H1 (cell line): ENCODE measurements at regions not wholly inside any gene's neighbourhood (a gene's known extent, or its start where the extent isn't known, plus 50 kb on each side); places are given as distances from the start of the nearest gene placed in this dataset.

Experiments
- CTCF ChIA-PET: fragments of 300-600 bp; sonication (Branson Sonifier 250); formaldehyde crosslinking; loops from one replicate; lab custom pipeline; 2021; ENCODE audit not compliant: partially characterized antibody; lab: Charles Lee
- POLR2A ChIA-PET: fragments of 300-600 bp; sonication (Branson Sonifier 250); formaldehyde crosslinking; loops from one replicate; lab custom pipeline; 2021; ENCODE audit warnings: inconsistent platforms; ENCODE audit not compliant: partially characterized antibody; lab: Charles Lee
- DNase-seq, 2 experiments: peaks; one replicate each; pipeline versions ENCODE4 v3.0.0 to v3.0.0-alpha.2; 2010 to 2022; ENCODE audit warnings: low spot score in 2 of 2, low read depth in 1 of 2, mixed read lengths in 1 of 2
- FAIRE-seq: peaks from 2 replicates; lab custom pipeline; 2011; peaks lifted over from hg19 to GRCh38; lab: Jason Lieb, UNC
- H2AFZ ChIP-seq: 2 replicates; pipeline ENCODE4 v1.8.1; 2012; ENCODE audit warnings: low read length, inconsistent platforms
- H2AK5ac ChIP-seq: 2 replicates; pipeline ENCODE4 v1.6.1; 2013; ENCODE audit warnings: low read depth, low read length
- H2BK120ac ChIP-seq: replicated peaks from 2 replicates; pipeline ENCODE3; 2013; ENCODE audit warnings: low read depth, low read length, inconsistent platforms
- H2BK12ac ChIP-seq: 2 replicates; pipeline ENCODE4 v1.6.1; 2013; ENCODE audit warnings: low read depth, low read length
- H2BK15ac ChIP-seq: 2 replicates; pipeline ENCODE4 v1.6.1; 2013; ENCODE audit warnings: low read length
- H2BK20ac ChIP-seq: 2 replicates; pipeline ENCODE4 v1.6.1; 2013; ENCODE audit warnings: low read length
- H2BK5ac ChIP-seq: 2 replicates; pipeline ENCODE4 v1.6.1; 2013; ENCODE audit warnings: low read depth, low read length
- H3K14ac ChIP-seq: 2 replicates; pipeline ENCODE4 v1.6.1; 2013; ENCODE audit warnings: inconsistent platforms; ENCODE audit not compliant: insufficient read length
- H3K18ac ChIP-seq: 2 replicates; pipeline ENCODE4 v1.6.1; 2013; ENCODE audit warnings: low read length; ENCODE audit errors: extremely low read depth
- H3K23ac ChIP-seq: 2 replicates; pipeline ENCODE4 v1.6.1; 2013; ENCODE audit warnings: inconsistent platforms; ENCODE audit not compliant: insufficient read length
- H3K23me2 ChIP-seq: 2 replicates; pipeline ENCODE4 v1.6.1; 2013; ENCODE audit warnings: low read depth, low read length
- H3K27ac ChIP-seq: 2 replicates; pipeline ENCODE4 v1.6.1; 2011; ENCODE audit warnings: low read depth, low read length, inconsistent platforms
- H3K27me3 ChIP-seq, 4 experiments: replicated peaks in 1 of 4; 1 replicate in 1 of 4; 2 replicates in 3 of 4; pipeline versions ENCODE4 v1.6.1 to v1.8.1; 2011 to 2013; ENCODE audit warnings: low read length in 3 of 4, mild to moderate bottlenecking in 3 of 4, inconsistent platforms in 2 of 4, mixed read lengths in 2 of 4, moderate library complexity in 1 of 4; ENCODE audit not compliant: control insufficient read depth in 3 of 4, insufficient read depth in 3 of 4; ENCODE audit errors: extremely low read depth in 1 of 4
- H3K36me3 ChIP-seq, 4 experiments: 2 replicates each; pipeline versions ENCODE4 v1.6.1 to v1.8.1; 2011 to 2013; ENCODE audit warnings: mild to moderate bottlenecking in 4 of 4, low read length in 3 of 4, moderate library complexity in 2 of 4, control low read depth in 1 of 4, inconsistent platforms in 1 of 4; ENCODE audit not compliant: insufficient read depth in 4 of 4, control insufficient read depth in 2 of 4
- H3K4ac ChIP-seq: replicated peaks from 2 replicates; pipeline ENCODE3; 2013; ENCODE audit warnings: low read length, low read depth, mixed read lengths, inconsistent platforms; ENCODE audit not compliant: insufficient read length
- H3K4me1 ChIP-seq, 4 experiments: replicated peaks in 1 of 4; 1 replicate in 1 of 4; 2 replicates in 3 of 4; pipeline versions ENCODE4 v1.6.1 to v1.8.1; 2011 to 2013; ENCODE audit warnings: low read length in 3 of 4, inconsistent platforms in 2 of 4, mixed read lengths in 1 of 4; ENCODE audit not compliant: insufficient read depth in 4 of 4, control insufficient read depth in 3 of 4
- H3K4me2 ChIP-seq, 2 experiments: 2 replicates each; pipeline versions ENCODE4 v1.6.1 to v1.8.1; 2011 to 2013; ENCODE audit warnings: low read depth in 2 of 2, low read length in 2 of 2, control low read depth in 1 of 2, inconsistent platforms in 1 of 2, mild to moderate bottlenecking in 1 of 2; ENCODE audit not compliant: insufficient read depth in 1 of 2
- H3K4me3 ChIP-seq, 4 experiments: fragments of 200-600, 300-600 bp in 1 of 4; sonication (generic), shearing (Covaris generic), sonication (Bioruptor Twin) in 1 of 4; 2 replicates each; pipeline versions ENCODE4 v1.5.1 to v1.8.1; 2011 to 2016; ENCODE audit warnings: low read length in 4 of 4, low read depth in 3 of 4, control low read depth in 2 of 4, inconsistent platforms in 2 of 4, mild to moderate bottlenecking in 2 of 4, mixed read lengths in 1 of 4, moderate library complexity in 1 of 4; ENCODE audit not compliant: insufficient read depth in 2 of 4; ENCODE audit errors: extremely low read depth in 1 of 4
- H3K56ac ChIP-seq: replicated peaks from 2 replicates; pipeline ENCODE3; 2013; ENCODE audit warnings: low read depth, mild to moderate bottlenecking, mixed read lengths, low read length, inconsistent platforms; ENCODE audit not compliant: insufficient read length
- H3K79me1 ChIP-seq: 2 replicates; pipeline ENCODE4 v1.6.1; 2013; ENCODE audit warnings: low read depth, low read length, control low read depth
- H3K79me2 ChIP-seq, 2 experiments: 2 replicates each; pipeline versions ENCODE4 v1.6.1 to v1.8.1; 2012 to 2013; ENCODE audit warnings: low read length in 2 of 2, mild to moderate bottlenecking in 2 of 2, inconsistent platforms in 1 of 2; ENCODE audit not compliant: insufficient read depth in 2 of 2, control insufficient read depth in 1 of 2
- H3K9ac ChIP-seq, 4 experiments: replicated peaks in 1 of 4; 1 replicate in 1 of 4; 2 replicates in 3 of 4; pipeline versions ENCODE4 v1.6.1 to v1.8.1; 2011 to 2013; ENCODE audit warnings: low read depth in 3 of 4, low read length in 3 of 4, control low read depth in 2 of 4, mild to moderate bottlenecking in 2 of 4, moderate library complexity in 2 of 4, inconsistent platforms in 1 of 4; ENCODE audit errors: extremely low read depth in 1 of 4
- H3K9me3 ChIP-seq, 2 experiments: 2 replicates each; pipeline versions ENCODE4 v1.6.1 to v1.8.1; 2012 to 2013; ENCODE audit warnings: mild to moderate bottlenecking in 2 of 2, moderate library complexity in 2 of 2, control low read depth in 1 of 2, inconsistent platforms in 1 of 2, low read depth in 1 of 2, low read length in 1 of 2, mixed read lengths in 1 of 2; ENCODE audit not compliant: insufficient read depth in 2 of 2
- H4K20me1 ChIP-seq, 2 experiments: replicated peaks in 1 of 2; 2 replicates each; pipeline versions ENCODE3 to v1.8.1; 2011 to 2013; ENCODE audit warnings: inconsistent platforms in 2 of 2, low read length in 2 of 2, mild to moderate bottlenecking in 1 of 2; ENCODE audit not compliant: insufficient read depth in 2 of 2, control insufficient read depth in 1 of 2
- H4K5ac ChIP-seq: 2 replicates; pipeline ENCODE4 v1.6.1; 2013; ENCODE audit warnings: low read length, low read depth, mixed read lengths, inconsistent platforms; ENCODE audit not compliant: insufficient read length
- H4K8ac ChIP-seq: 2 replicates; pipeline ENCODE4 v1.8.0; 2013; ENCODE audit warnings: mild to moderate bottlenecking, moderate library complexity, low read length, inconsistent platforms; ENCODE audit not compliant: insufficient read depth; ENCODE audit errors: extremely low read depth
- H4K91ac ChIP-seq: replicated peaks from 2 replicates; pipeline ENCODE3; 2013; ENCODE audit warnings: low read length, mixed read lengths, inconsistent platforms; ENCODE audit not compliant: insufficient read length
- ASH2L ChIP-seq: fragments of 200-600, 300-600 bp; sonication (generic); IDR thresholded peaks from one replicate; pipeline ENCODE4 v1.7.1; 2017; ENCODE audit warnings: low read length
- EGR1 ChIP-seq: IDR thresholded peaks from 2 replicates; pipeline ENCODE4 v1.6.1; 2011; ENCODE audit warnings: low read depth, low read length, borderline replicate concordance
- JUND ChIP-seq: IDR thresholded peaks from 2 replicates; pipeline ENCODE4 v1.6.1; 2011; ENCODE audit warnings: mild to moderate bottlenecking, improper control_type of control experiment, low read length
- POU5F1 ChIP-seq: IDR thresholded peaks from 2 replicates; pipeline ENCODE4 v1.6.1; 2011; ENCODE audit warnings: low read depth, mild to moderate bottlenecking, low read length, moderate library complexity
- SP2 ChIP-seq: IDR thresholded peaks from 2 replicates; pipeline ENCODE4 v1.6.1; 2012; ENCODE audit warnings: mild to moderate bottlenecking, low read length, inconsistent platforms
- USF2 ChIP-seq: IDR thresholded peaks from 2 replicates; pipeline ENCODE4 v1.6.1; 2011; ENCODE audit warnings: low read length, improper control_type of control experiment
- WGBS, 2 experiments: shearing (Covaris generic) in 1 of 2; methylation state at CpG; one replicate each; pipeline versions ENCODE4 v1.1.6 to v1.1.7; 2013 to 2015; ENCODE audit warnings: low lambda C conversion rate in 2 of 2, mixed read lengths in 2 of 2, inconsistent platforms in 1 of 2, low coverage in 1 of 2, missing lambda C conversion rate in 1 of 2; ENCODE audit not compliant: insufficient replicate concordance in 2 of 2, insufficient coverage in 1 of 2, insufficient read length in 1 of 2; ENCODE audit errors: extremely low coverage in 1 of 2, missing lambda C conversion rate in 1 of 2; 5-methylcytosine and 5-hydroxymethylcytosine counted together
- TF ChIP-seq, protein P1 (sequence below): IDR thresholded peaks from 2 replicates; pipeline ENCODE4 v1.6.1; 2012; ENCODE audit warnings: low read length, inconsistent platforms

- Histone ChIP-seq H3K18ac (no peak overlapping the region), H3K4me3 (no peak overlapping the region), H2BK20ac (no peak overlapping the region), H4K8ac (no peak overlapping the region), H3K27me3 (no peaks in the 10 kb centered on the region), H3K27ac (no peak overlapping the region), H3K9ac (no peak overlapping the region), H3K14ac (no peak overlapping the region), H3K4ac (no peak overlapping the region), H4K20me1 (no peaks in the 10 kb centered on the region), H3K56ac (no peak overlapping the region), H2BK5ac (no peak overlapping the region), H3K4me2 (no peak overlapping the region; a peak in 1 of 4 replicates), H3K4me1 (peaks cover 0 to 3% (median 1%) of the 10 kb centered on the region in 4 experiments; a peak in 3 of 7 replicates), H3K9me3 (no peaks in the 10 kb centered on the region), H2AFZ (no peak overlapping the region; the same call in 1 of the 2 replicates), H4K91ac (no peak overlapping the region), H3K79me2 (no peaks in the 10 kb centered on the region), H2BK15ac (no peak overlapping the region), H2BK12ac (no peak overlapping the region), H2BK120ac (no peak overlapping the region), H4K5ac (no peak overlapping the region), H3K23ac (no peak overlapping the region), H3K36me3 (no peaks in the 10 kb centered on the region), H2AK5ac (no peak overlapping the region), H3K23me2 (no peaks in the 10 kb centered on the region), H3K79me1 (no peaks in the 10 kb centered on the region)
- 66% methylated on average over 2 of the region's 2 CpGs; no CpG with 5 or more reads in 1 of the 2 experiments for WGBS, 2 experiments
- DNase-seq (no peak), FAIRE-seq (no peak)
- CTCF ChIA-PET: interaction anchor here (1.4 kb wide), 1 partner anchor 115 kb away, joined by 3 read pairs; no protein-coding TSS in a partner anchor
- POLR2A ChIA-PET: no interaction called here
- TF ChIP-seq EGR1 (no peak), POU5F1 (no peak), JUND (no peak), ASH2L (no peak), USF2 (no peak), SP2 (no peak)
- TF ChIP-seq, protein P1, sequence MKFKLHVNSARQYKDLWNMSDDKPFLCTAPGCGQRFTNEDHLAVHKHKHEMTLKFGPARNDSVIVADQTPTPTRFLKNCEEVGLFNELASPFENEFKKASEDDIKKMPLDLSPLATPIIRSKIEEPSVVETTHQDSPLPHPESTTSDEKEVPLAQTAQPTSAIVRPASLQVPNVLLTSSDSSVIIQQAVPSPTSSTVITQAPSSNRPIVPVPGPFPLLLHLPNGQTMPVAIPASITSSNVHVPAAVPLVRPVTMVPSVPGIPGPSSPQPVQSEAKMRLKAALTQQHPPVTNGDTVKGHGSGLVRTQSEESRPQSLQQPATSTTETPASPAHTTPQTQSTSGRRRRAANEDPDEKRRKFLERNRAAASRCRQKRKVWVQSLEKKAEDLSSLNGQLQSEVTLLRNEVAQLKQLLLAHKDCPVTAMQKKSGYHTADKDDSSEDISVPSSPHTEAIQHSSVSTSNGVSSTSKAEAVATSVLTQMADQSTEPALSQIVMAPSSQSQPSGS: no peak
Measured at GRCh38 chr12:77319166-77319565, 253.8 kb upstream of the E2F7 start.
